ENCODE measurements at regions not wholly inside any gene's neighbourhood (a gene's known extent, or its start where the extent isn't known, plus 50 kb on each side); places are given as distances from the start of the nearest gene placed in this dataset.
"Not testable (repeated sequence)": the region's sequence is repeated elsewhere in the genome, so short reads cannot be mapped to it uniquely, and the experiment has no call there.

GRCh38 chr9:129545876-129546275 lies 75.0 kb downstream of the C9orf50 start:
- not testable (repeated sequence) for DNase-seq (ENCODE audit: low read depth)

DNA sequence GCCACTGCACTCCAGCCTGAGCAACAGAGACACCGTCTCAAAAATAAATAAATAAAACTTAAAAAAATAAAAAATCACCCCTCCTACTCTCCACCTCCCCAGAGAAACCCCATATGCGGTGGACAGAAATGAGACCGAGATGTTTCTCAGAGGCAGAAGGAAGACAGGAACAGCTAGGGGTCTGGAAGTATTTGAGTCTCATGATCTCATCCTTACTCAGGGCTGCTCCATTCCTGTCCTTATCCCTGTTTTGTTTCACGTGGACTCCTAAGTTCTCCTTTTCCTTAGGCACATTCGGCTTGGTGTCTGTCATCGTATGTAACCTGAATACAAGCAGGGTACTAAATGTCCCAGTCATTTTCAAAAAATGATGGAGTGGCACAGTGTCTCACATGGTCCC lies 76.1 kb downstream of the C9orf50 start:
- no peak for DNase-seq (ENCODE audit: low read depth)

DNA sequence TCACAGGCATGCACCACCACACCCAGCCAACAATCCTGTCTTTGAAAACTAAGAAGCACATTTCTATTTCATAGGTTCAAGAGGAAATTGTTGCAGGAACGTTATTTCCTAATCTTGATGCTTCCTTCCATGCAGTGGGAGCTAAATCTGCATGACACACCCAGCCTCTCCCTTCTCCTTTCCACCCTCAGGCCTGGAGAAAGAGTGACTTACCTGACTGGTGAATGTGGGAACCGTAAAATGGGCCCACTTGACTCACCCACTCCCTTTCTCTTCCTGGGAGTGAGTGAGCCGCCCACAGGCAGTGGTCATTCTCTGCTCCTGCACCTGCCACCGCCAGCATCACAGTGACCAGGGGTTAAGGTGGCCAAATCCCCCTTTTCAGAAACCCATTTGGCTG lies 78.2 kb downstream of the C9orf50 start:
- DNase-seq (ENCODE audit: low read depth) = no peak

DNA sequence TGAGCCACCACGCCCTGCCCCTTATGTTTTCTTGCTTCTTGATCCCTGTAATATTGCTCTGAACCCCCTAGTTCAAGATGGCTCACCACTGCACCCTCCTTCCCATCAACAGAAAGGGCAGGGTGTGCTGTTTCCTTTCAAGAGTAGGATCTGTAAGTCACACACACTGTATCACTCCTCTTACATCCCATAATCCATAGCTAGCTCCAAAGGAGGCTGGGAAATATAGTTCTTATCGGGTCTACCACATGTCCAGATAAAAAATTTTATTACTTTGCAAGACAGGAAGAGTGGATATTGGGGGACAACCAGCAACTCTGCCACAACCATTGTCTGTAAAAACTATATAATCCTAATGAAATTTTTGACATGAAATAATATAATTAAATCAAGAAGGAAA lies 79.6 kb downstream of the C9orf50 start:
- DNase-seq (ENCODE audit: low read depth) = no peak

DNA sequence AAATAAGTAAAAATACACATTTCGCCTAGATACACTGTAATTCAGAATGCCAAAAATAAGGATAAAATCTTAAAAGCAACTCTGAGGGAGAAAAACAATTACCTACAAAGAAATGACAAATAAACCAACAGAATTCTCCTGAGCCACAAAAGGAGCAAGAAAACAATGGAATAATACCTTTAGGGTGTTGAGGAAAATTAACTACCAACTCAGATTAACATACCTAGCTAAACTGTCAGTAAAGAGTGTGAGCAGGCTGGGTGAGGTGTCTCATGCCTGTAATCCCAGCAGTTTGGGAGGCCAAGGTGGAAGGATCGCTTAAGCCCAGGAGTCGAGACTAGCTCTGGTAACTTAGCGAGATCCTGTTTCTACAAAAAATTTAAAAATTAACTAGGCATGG lies 81.5 kb downstream of the C9orf50 start:
- no peak for DNase-seq (ENCODE audit: low read depth)

GRCh38 chr9:129531860-129532402 lies 89.0 kb downstream of the C9orf50 start:
- not testable (repeated sequence) for DNase-seq (ENCODE audit: low read depth)

- DNase-seq (ENCODE audit: low read depth) = not testable (repeated sequence)
Measured at GRCh38 chr9:129527955-129528354, 92.9 kb downstream of the C9orf50 start.

- DNase-seq (ENCODE audit: low read depth) = no peak
Measured at GRCh38 chr9:129525656-129526196, 95.2 kb downstream of the C9orf50 start.

GRCh38 chr9:129524582-129525270 lies 96.2 kb downstream of the C9orf50 start:
- DNase-seq (ENCODE audit: low read depth) = no peak

DNA sequence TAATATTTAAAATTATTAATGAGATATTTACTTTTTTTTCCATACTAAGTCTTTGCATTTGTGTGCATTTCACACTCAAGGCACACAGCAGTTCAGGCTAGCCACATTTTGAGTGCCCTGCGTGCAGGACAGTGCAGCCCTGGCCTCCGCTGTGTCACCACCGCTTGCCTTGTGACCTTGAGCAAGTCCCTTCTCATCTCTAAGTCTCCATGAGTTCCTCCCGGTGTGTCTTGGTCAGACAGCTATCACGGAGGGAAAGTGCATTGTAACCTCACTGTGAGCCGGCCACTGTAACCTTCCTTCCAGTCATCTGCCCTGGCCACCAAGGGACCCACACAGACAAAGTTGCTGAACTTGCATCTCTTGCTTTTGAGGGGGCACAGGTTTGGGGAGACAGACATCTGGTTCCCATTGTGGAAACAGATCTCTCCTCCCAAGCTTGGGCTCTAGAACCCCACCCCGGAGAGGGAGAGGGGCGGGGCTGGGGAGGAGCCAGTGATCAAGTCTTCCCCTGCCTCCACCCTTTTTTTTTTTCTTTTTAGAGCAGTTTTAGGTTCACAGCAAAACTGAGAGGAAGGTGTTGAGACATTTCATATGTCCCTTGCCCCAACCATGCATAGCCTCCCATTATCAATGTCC lies 96.8 kb downstream of the C9orf50 start:
- no peak for DNase-seq (ENCODE audit: low read depth)

DNA sequence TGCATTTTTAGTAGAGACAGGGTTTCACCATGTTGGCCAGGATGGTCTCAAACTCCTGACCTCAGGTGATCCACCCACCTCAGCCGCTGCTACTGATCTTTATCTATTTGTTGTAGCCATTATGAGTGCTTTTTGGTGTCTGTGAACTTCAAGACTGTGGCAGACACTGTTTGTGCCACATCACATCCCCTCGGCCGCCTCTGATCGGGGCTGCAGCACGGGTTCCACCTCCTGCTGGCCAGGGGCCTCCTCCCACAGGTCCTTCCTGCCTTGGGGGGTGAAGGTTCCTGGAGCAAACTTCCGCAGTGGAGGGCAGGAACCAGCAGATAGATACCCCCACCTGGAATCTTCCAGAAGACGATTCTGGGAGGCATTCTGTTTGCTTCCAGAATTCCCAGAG lies 98.5 kb downstream of the C9orf50 start:
- DNase-seq (ENCODE audit: low read depth) = no peak

- DNase-seq (ENCODE audit: low read depth) = no peak
Measured at GRCh38 chr9:129520082-129520481, 100.8 kb downstream of the C9orf50 start.

- DNase-seq (ENCODE audit: low read depth) = no peak
Measured at GRCh38 chr9:129518074-129518473, 102.8 kb downstream of the C9orf50 start.

GRCh38 chr9:129517006-129517405 lies 103.9 kb downstream of the C9orf50 start:
- DNase-seq (ENCODE audit: low read depth) = no peak

GRCh38 chr9:129514891-129515290 lies 106.0 kb downstream of the C9orf50 start:
- no peak for DNase-seq (ENCODE audit: low read depth)

- DNase-seq (ENCODE audit: low read depth) = no peak
Measured at GRCh38 chr9:129514497-129514867, 106.4 kb downstream of the C9orf50 start.

DNA sequence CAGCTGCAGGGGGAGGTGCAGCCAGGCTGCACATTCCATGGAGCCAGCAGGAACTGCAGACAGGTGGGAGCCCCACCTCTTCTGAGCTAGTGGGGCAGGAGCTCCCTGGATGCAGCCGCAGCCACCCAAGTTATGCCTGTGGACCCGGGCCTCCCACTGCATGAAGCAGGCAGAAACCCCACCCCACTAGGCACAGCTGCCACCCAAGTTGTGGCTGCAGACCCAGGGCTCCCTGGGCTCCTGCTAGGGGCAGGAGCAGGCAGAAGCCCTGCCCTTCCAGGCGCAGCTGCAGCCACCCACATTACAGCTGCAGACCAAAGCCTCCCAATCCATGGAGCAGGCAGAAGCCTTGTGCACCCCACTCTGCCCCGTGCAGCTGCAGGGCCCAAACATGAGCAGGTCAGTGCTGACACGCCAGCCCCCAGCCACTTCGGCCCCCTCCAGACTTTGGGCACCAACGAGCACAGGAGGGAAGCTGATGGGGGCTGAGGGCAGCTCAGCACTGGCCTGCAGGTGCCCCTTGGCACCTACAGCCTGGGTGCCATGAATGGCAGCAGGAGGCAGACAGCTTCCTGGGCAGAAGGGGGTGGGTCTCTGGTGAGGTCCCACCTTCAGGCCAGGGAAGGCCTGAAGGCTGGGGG lies 106.9 kb downstream of the C9orf50 start:
- DNase-seq (ENCODE audit: low read depth) = no peak

DNA sequence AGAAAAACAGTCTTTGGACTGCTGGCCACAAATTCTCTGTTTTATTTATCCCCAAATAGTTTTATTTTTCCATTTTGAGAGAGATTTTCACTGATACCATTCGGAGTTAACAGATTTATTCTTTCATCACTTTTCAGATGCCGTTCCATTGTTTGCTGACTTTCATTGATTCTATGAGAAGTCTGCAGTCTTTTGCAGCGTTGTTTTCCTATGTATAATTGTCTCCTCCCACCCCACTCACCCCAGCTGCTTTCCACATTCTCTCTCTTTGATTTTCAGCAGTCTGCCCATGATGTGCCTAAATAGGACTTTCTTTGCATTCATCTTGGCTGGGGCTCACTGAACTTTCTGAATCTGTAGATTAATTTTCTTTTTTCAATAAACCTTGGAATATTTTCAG lies 107.6 kb downstream of the C9orf50 start:
- DNase-seq (ENCODE audit: low read depth) = no peak

- no peak for DNase-seq (ENCODE audit: low read depth)
Measured at GRCh38 chr9:129511285-129511900, 109.5 kb downstream of the C9orf50 start.

DNA sequence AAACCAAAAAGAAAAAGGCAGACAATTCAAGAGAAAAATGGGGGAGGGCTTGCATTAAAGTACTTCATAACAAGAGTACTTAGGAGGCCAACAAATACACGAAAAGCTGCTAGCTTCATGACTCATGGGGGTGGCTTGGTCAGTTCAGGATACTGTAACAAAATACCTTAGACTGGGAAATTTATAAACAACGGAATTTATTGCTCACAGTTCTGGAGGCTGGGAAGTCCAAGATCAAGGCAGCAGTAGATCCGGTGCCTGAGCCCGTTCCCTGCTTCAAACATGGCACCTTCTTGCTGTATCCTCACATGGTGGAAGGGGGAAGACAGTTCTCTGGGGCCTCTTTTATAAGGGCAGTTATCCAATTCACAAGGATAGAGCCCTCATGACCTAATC lies 111.4 kb downstream of the C9orf50 start:
- DNase-seq (ENCODE audit: low read depth) = no peak

DNA sequence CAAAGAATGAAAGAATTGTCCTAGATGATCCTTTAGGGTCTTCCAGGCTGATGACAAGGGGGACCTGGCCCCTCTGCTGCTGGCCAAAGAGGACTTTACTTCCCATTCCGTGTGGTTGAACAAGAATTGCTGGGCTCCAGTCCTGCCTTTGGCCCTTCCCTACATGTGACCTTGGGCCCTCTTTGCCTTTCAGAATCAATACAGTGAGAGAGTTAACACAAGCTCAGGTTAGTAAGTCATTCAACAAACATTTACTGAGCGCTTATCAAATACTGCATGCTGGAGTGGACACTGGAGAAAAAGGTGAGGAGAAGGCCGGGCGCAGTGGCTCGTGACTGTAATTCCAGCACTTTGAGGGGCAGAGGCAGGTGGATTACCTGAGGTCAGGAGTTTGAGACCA lies 113.1 kb downstream of the C9orf50 start:
- DNase-seq (ENCODE audit: low read depth) = no peak

GRCh38 chr9:129506892-129507291 lies 114.0 kb downstream of the C9orf50 start:
- DNase-seq (ENCODE audit: low read depth) = no peak

- no peak for DNase-seq (ENCODE audit: low read depth)
Measured at GRCh38 chr9:129506041-129506440, 114.9 kb downstream of the C9orf50 start.

Measured in activated T-helper 9 cell treated with anti-CD3 and anti-CD28 coated beads, Interleukin-2, amount 50 U/mL, for 16 hours (primary cell).